ENCODE measurements at regions not wholly inside any gene's neighbourhood (a gene's known extent, or its start where the extent isn't known, plus 50 kb on each side); places are given as distances from the start of the nearest gene placed in this dataset.
"Not testable (repeated sequence)": the region's sequence is repeated elsewhere in the genome, so short reads cannot be mapped to it uniquely, and the experiment has no call there.

DNA sequence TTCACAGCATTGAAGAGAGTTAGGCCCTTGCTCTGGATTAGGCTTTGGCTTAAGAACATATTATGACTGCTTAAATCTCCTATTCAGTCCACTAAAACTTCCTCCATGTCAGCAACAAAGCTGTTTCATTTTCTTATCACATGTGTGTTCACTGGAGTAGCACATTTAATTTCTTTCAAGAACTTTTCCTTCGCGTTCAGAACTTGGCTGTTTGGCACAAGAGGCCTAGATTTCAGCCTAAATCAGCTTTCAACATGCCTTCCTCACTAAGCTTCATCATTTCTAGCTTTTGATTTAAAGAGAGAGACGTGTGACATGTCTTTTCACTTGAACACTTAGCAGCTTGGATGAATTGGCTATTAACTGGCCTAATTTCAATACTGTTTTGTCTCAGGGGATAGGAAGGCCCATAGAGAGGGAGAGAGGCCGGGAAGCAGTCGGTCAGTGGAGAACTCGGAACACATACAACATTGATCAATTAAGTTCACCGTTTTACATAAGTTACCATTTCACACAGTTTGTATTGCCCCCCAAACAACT lies 885.2 kb upstream of the AUTS2 start:
- H3K4me3 ChIP-seq (ENCODE audit: low read length, poor library complexity, severe bottlenecking): no peak overlapping the region
- TF ChIP-seq, protein P1, sequence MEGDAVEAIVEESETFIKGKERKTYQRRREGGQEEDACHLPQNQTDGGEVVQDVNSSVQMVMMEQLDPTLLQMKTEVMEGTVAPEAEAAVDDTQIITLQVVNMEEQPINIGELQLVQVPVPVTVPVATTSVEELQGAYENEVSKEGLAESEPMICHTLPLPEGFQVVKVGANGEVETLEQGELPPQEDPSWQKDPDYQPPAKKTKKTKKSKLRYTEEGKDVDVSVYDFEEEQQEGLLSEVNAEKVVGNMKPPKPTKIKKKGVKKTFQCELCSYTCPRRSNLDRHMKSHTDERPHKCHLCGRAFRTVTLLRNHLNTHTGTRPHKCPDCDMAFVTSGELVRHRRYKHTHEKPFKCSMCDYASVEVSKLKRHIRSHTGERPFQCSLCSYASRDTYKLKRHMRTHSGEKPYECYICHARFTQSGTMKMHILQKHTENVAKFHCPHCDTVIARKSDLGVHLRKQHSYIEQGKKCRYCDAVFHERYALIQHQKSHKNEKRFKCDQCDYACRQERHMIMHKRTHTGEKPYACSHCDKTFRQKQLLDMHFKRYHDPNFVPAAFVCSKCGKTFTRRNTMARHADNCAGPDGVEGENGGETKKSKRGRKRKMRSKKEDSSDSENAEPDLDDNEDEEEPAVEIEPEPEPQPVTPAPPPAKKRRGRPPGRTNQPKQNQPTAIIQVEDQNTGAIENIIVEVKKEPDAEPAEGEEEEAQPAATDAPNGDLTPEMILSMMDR (conservative IDR thresholded peaks at IDR 0.05; ENCODE audit: low read length): no peak
- TF ChIP-seq EZH2phosphoT487 (IDR thresholded peaks at IDR 0.05; ENCODE audit: borderline replicate concordance): no peak
- no peaks in the 10 kb centered on the region for H3K9me2 ChIP-seq (replicated peaks; ENCODE audit: low read depth, low read length)
- H3K9ac ChIP-seq (ENCODE audit: low read depth, low read length, poor library complexity, severe bottlenecking): no peak overlapping the region
- no peaks in the 10 kb centered on the region for H3F3A ChIP-seq (ENCODE audit: low read depth)
- no peaks in the 10 kb centered on the region for H3K4me1 ChIP-seq (ENCODE audit: insufficient read depth, low read length, poor library complexity, severe bottlenecking)
- H3K9me3 ChIP-seq (ENCODE audit: insufficient read depth, low read depth, low read length): no peaks in the 10 kb centered on the region
- no peaks in the 10 kb centered on the region for H3K79me2 ChIP-seq (ENCODE audit: insufficient read depth, low read length)
- H4K20me1 ChIP-seq (ENCODE audit: insufficient read depth, low read length, poor library complexity, severe bottlenecking): no peaks in the 10 kb centered on the region
- no peak overlapping the region for H3K4me2 ChIP-seq (ENCODE audit: low read depth, low read length, poor library complexity, severe bottlenecking)
- H2AFZ ChIP-seq (ENCODE audit: low read length): no peak overlapping the region
- H3K36me3 ChIP-seq (ENCODE audit: insufficient read depth, low read length): no peaks in the 10 kb centered on the region
- H3K27me3 ChIP-seq (ENCODE audit: insufficient read depth, low read length, poor library complexity, severe bottlenecking): no peaks in the 10 kb centered on the region

DNA sequence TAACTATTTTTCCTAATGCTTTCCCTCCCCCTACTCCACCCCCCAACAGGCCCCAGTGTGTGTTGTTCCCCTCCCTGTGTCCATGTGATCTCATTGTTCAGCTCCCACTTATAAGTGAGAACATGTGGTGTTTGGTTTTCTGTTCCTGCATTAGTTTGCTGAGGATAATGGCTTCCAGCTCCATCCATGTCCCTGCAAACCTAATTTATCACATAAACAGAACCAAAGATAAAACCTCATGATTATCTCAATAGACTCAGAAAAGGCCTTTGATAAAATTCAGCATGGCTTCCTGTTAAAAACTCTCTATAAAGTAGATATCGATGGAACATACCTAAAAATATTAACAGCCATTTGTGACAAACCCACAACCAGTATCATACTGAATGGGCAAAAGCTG lies 884.1 kb upstream of the AUTS2 start:
- H3K36me3 ChIP-seq (ENCODE audit: insufficient read depth, low read length); H4K20me1 ChIP-seq (ENCODE audit: insufficient read depth, low read length, poor library complexity, severe bottlenecking); H3K27me3 ChIP-seq (ENCODE audit: insufficient read depth, low read length, poor library complexity, severe bottlenecking); H3F3A ChIP-seq (ENCODE audit: low read depth); H3K4me3 ChIP-seq (ENCODE audit: low read length, poor library complexity, severe bottlenecking); H3K79me2 ChIP-seq (ENCODE audit: insufficient read depth, low read length); H3K9me2 ChIP-seq (replicated peaks; ENCODE audit: low read depth, low read length); H3K9ac ChIP-seq (ENCODE audit: low read depth, low read length, poor library complexity, severe bottlenecking); H2AFZ ChIP-seq (ENCODE audit: low read length); H3K9me3 ChIP-seq (ENCODE audit: insufficient read depth, low read depth, low read length); H3K4me1 ChIP-seq (ENCODE audit: insufficient read depth, low read length, poor library complexity, severe bottlenecking); H3K4me2 ChIP-seq (ENCODE audit: low read depth, low read length, poor library complexity, severe bottlenecking): not testable (repeated sequence)

DNA sequence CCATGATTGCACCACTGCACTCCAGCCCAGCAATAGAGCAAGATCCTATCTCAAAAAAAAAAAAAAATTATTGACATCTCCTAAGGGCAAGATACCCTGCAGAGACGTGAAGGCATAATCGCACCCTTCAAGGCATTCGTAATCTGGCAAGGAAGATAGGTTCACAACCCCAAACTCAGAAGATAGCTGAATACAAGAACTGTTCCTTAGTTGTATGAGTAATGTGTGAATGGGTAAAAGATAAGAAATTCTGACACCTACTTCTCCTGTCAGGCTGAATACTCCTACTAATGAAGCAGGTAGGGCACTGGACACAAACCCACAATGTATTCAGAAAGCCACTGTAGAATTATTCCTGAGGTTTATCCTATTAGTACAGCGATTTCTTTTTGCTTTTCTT lies 882.4 kb upstream of the AUTS2 start:
- Histone ChIP-seq H3F3A (ENCODE audit: low read depth) (no peaks in the 10 kb centered on the region), H3K4me3 (ENCODE audit: low read length, poor library complexity, severe bottlenecking) (no peak overlapping the region), H4K20me1 (ENCODE audit: insufficient read depth, low read length, poor library complexity, severe bottlenecking) (no peaks in the 10 kb centered on the region), H3K9ac (ENCODE audit: low read depth, low read length, poor library complexity, severe bottlenecking) (no peak overlapping the region), H3K4me2 (ENCODE audit: low read depth, low read length, poor library complexity, severe bottlenecking) (no peak overlapping the region), H3K36me3 (ENCODE audit: insufficient read depth, low read length) (no peaks in the 10 kb centered on the region), H3K9me2 (replicated peaks; ENCODE audit: low read depth, low read length) (no peaks in the 10 kb centered on the region), H3K27me3 (ENCODE audit: insufficient read depth, low read length, poor library complexity, severe bottlenecking) (no peaks in the 10 kb centered on the region), H3K4me1 (ENCODE audit: insufficient read depth, low read length, poor library complexity, severe bottlenecking) (no peaks in the 10 kb centered on the region), H3K9me3 (ENCODE audit: insufficient read depth, low read depth, low read length) (peaks cover 3% of the 10 kb centered on the region; the same call in 1 of the 2 replicates), H2AFZ (ENCODE audit: low read length) (no peak overlapping the region), H3K79me2 (ENCODE audit: insufficient read depth, low read length) (no peaks in the 10 kb centered on the region)
- TF ChIP-seq EZH2phosphoT487 (IDR thresholded peaks at IDR 0.05; ENCODE audit: borderline replicate concordance): no peak
- TF ChIP-seq, protein P1 (conservative IDR thresholded peaks at IDR 0.05; ENCODE audit: low read length): no peak

DNA sequence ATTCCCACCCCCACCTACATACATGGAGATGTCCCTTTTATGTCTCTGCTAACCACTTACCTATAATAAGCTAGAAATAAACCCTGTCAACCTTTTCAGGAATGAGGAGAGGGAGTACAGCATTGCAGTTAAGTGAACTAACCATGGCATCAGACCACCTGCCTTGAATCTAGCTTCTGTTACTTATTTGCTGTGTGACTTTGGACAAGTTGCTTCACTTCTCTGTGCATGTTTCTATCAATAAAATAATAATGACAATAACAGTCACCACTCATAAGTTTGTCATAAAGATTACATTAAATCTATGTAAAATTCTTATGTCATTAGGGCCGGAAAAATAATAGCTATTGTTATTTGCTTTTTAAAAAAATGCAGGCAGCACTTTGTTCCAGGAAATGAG lies 881.1 kb upstream of the AUTS2 start:
- no peaks in the 10 kb centered on the region for H3K9me2 ChIP-seq (replicated peaks; ENCODE audit: low read depth, low read length)
- no peaks in the 10 kb centered on the region for H4K20me1 ChIP-seq (ENCODE audit: insufficient read depth, low read length, poor library complexity, severe bottlenecking)
- H3K9ac ChIP-seq (ENCODE audit: low read depth, low read length, poor library complexity, severe bottlenecking): no peak overlapping the region
- H3K27me3 ChIP-seq (ENCODE audit: insufficient read depth, low read length, poor library complexity, severe bottlenecking): no peaks in the 10 kb centered on the region
- H3F3A ChIP-seq (ENCODE audit: low read depth): no peaks in the 10 kb centered on the region
- no peaks in the 10 kb centered on the region for H3K79me2 ChIP-seq (ENCODE audit: insufficient read depth, low read length)
- peaks cover 3% of the 10 kb centered on the region; the same call in 1 of the 2 replicates for H3K9me3 ChIP-seq (ENCODE audit: insufficient read depth, low read depth, low read length)
- H2AFZ ChIP-seq (ENCODE audit: low read length): no peak overlapping the region
- no peaks in the 10 kb centered on the region for H3K36me3 ChIP-seq (ENCODE audit: insufficient read depth, low read length)
- H3K4me3 ChIP-seq (ENCODE audit: low read length, poor library complexity, severe bottlenecking): no peak overlapping the region
- no peak overlapping the region for H3K4me2 ChIP-seq (ENCODE audit: low read depth, low read length, poor library complexity, severe bottlenecking)
- TF ChIP-seq EZH2phosphoT487 (IDR thresholded peaks at IDR 0.05; ENCODE audit: borderline replicate concordance): no peak
- no peaks in the 10 kb centered on the region for H3K4me1 ChIP-seq (ENCODE audit: insufficient read depth, low read length, poor library complexity, severe bottlenecking)
